ENCODE measurements at regions not wholly inside any gene's neighbourhood (a gene's known extent, or its start where the extent isn't known, plus 50 kb on each side); places are given as distances from the start of the nearest gene placed in this dataset.

DNA sequence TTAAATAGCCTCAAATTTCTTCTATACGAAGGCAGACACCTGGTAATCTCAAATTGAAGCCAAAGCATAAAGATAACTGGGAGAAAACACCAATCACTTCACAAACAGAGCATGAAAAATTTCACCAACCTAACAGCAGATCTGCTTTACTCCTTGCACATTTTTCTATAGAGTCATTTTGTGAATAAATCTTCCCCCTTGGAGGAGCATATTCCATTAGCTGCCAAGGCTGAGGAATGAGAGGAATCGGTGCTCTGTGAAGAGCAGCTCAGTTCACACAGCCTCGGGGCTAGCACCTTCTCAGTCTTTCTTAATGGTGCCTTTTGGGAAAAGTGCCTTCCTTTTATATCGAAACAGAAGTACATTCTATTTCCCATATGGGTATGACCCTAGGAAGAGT is 1313.7 kb upstream of the NRXN1 start:
- no peak overlapping the region for H3K27ac ChIP-seq
- H3K4me3 ChIP-seq: no peak overlapping the region
- DNase-seq (no peak), ATAC-seq (no peak)
- intact Hi-C loops (cut with DNase I): no loop called here
- H3K27me3 ChIP-seq: no peaks in the 10 kb centered on the region
- TF ChIP-seq, protein P1, sequence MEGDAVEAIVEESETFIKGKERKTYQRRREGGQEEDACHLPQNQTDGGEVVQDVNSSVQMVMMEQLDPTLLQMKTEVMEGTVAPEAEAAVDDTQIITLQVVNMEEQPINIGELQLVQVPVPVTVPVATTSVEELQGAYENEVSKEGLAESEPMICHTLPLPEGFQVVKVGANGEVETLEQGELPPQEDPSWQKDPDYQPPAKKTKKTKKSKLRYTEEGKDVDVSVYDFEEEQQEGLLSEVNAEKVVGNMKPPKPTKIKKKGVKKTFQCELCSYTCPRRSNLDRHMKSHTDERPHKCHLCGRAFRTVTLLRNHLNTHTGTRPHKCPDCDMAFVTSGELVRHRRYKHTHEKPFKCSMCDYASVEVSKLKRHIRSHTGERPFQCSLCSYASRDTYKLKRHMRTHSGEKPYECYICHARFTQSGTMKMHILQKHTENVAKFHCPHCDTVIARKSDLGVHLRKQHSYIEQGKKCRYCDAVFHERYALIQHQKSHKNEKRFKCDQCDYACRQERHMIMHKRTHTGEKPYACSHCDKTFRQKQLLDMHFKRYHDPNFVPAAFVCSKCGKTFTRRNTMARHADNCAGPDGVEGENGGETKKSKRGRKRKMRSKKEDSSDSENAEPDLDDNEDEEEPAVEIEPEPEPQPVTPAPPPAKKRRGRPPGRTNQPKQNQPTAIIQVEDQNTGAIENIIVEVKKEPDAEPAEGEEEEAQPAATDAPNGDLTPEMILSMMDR (IDR thresholded peaks at IDR 0.05): no peak
- H3K9me3 ChIP-seq: no peaks in the 10 kb centered on the region
- 66 to 77% methylated on average over 4 of the region's 4 CpGs for WGBS, 2 donors
- H3K36me3 ChIP-seq: no peaks in the 10 kb centered on the region
- no peaks in the 10 kb centered on the region for H3K4me1 ChIP-seq

DNA sequence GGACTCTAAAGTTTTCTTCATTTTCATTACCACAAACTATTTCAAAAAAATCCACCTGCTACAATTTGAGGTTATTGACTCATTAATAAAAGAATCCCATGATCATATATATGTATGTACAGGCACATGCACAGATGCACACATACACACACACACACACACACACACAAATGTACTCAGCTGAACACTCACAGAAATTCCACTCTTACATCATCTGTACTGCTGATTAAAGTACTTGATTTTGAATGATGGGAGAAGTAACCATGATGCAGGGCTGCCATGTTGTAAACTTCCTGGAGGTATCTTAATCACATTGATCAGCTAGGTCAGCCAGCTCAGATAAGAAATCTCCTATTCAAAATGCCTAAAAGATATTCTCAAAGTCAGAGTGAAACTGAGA is 1313.2 kb upstream of the NRXN1 start:
- intact Hi-C loops (cut with DNase I): no loop called here
- TF ChIP-seq, protein P1 (IDR thresholded peaks at IDR 0.05): no peak
- no peaks in the 10 kb centered on the region for H3K27me3 ChIP-seq
- H3K4me3 ChIP-seq: no peak overlapping the region
- no peaks in the 10 kb centered on the region for H3K36me3 ChIP-seq
- no peaks in the 10 kb centered on the region for H3K4me1 ChIP-seq
- ATAC-seq (no peak), DNase-seq (no peak)
- no peak overlapping the region for H3K27ac ChIP-seq
- H3K9me3 ChIP-seq: no peaks in the 10 kb centered on the region

- H3K27me3 ChIP-seq: no peaks in the 10 kb centered on the region
- 67 to 70% methylated on average over 2 of the region's 2 CpGs for WGBS, 2 donors
- TF ChIP-seq, protein P1 (IDR thresholded peaks at IDR 0.05): no peak
- ATAC-seq (no peak), DNase-seq (no peak)
- intact Hi-C loops (cut with DNase I): no loop called here
- H3K36me3 ChIP-seq: no peaks in the 10 kb centered on the region
- no peak overlapping the region for H3K4me3 ChIP-seq
- no peaks in the 10 kb centered on the region for H3K4me1 ChIP-seq
- no peak overlapping the region for H3K27ac ChIP-seq
- H3K9me3 ChIP-seq: no peaks in the 10 kb centered on the region
These were observed 1311.9 kb upstream of the NRXN1 start for GRCh38 chr2:52343706-52344266.

DNA sequence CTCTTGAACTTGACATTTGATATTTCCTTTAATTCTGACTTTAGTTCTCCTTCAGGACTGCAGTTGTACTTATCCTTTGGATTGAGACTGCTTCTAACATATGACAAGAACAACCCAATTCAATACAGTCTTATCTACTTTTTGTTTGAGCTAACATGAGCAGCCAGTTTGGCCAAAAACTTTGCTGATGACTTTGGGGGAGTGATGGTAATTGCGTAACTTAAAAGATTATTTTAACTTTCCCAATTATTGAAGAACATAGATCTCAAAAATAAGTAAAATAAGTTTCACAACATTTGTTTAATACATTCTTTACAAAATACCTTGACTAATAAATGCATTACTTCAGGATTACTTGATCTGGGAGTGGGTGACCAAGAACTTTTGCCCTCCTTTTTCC is 1311.1 kb upstream of the NRXN1 start:
- WGBS, 2 donors: 84% methylated on average over 1 of the region's 1 CpG
- Histone ChIP-seq H3K27me3 (no peaks in the 10 kb centered on the region), H3K36me3 (no peaks in the 10 kb centered on the region), H3K4me3 (no peak overlapping the region), H3K4me1 (no peaks in the 10 kb centered on the region), H3K27ac (no peak overlapping the region), H3K9me3 (no peaks in the 10 kb centered on the region)
- intact Hi-C loops (cut with DNase I): no loop called here
- ATAC-seq (no peak), DNase-seq (no peak)
- TF ChIP-seq, protein P1 (IDR thresholded peaks at IDR 0.05): no peak
